ENCODE measurements at regions not wholly inside any gene's neighbourhood (a gene's known extent, or its start where the extent isn't known, plus 50 kb on each side); places are given as distances from the start of the nearest gene placed in this dataset.
A peak's percentile ranks its signal among the peaks of the same experiment; 100 is the strongest.

GRCh38 chr3:87053553-87053952, 62.6 kb upstream of the VGLL3 start:
- TF ChIP-seq, protein P1, sequence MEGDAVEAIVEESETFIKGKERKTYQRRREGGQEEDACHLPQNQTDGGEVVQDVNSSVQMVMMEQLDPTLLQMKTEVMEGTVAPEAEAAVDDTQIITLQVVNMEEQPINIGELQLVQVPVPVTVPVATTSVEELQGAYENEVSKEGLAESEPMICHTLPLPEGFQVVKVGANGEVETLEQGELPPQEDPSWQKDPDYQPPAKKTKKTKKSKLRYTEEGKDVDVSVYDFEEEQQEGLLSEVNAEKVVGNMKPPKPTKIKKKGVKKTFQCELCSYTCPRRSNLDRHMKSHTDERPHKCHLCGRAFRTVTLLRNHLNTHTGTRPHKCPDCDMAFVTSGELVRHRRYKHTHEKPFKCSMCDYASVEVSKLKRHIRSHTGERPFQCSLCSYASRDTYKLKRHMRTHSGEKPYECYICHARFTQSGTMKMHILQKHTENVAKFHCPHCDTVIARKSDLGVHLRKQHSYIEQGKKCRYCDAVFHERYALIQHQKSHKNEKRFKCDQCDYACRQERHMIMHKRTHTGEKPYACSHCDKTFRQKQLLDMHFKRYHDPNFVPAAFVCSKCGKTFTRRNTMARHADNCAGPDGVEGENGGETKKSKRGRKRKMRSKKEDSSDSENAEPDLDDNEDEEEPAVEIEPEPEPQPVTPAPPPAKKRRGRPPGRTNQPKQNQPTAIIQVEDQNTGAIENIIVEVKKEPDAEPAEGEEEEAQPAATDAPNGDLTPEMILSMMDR (IDR thresholded peaks at IDR 0.05): no peak

DNA sequence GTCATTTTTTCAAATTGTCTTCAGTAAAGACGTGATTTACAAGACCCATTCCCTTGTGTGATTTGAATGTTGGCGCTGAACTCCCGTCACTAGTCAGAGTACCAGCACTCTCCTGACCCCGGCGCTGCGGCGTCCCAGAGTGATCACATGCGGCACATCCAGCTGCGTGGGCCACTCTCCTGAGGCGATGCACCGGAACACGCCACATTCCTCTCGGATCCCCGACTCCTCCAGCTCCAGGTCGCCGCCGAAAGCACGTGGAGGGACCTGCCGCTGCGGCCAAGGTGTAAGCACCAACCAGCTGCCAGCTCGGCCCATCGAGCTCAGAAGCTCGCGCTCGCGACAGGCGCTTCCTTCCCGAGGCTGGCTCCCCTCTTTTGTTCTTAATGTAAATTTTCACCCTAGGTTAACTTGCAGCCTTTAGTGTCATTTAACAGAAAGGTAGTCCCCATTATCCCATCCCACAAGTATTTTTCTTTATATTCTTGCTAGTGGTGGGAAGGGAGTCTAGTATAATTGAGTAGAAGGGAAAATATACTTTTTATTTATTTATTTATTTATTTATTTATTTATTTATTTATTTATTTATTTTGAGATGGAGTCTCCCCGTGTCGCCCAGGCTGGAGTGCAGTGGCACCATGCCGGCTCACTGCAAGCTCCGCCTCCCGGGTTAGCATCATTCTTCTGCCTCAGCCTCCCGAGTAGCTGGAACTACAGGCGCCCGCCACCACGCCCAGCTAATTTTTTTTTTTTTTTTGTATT, 61.7 kb upstream of the VGLL3 start:
- TF ChIP-seq, protein P1 (IDR thresholded peaks at IDR 0.05): no peak

DNA sequence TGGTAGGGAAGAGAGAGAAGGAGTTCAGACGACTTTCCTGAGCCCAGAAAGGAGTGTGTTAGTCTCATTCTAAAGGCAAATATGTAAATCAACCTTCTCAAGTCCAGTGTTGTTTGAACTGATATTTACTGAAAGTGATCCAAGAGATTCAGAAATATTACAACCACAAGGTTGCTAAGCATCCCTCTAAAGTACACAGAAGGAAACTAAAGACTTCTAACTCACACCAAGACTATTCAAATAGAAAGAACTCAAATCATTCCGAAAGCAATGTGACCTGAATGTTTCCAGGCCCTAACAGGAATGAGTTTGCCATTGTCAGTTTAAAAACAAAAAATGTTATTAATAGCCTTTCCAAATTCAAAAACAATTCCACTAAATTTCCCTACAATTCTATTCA, 56.9 kb upstream of the VGLL3 start:
- TF ChIP-seq, protein P1 (IDR thresholded peaks at IDR 0.05): no peak

GRCh38 chr3:87046241-87046640, 55.3 kb upstream of the VGLL3 start:
- TF ChIP-seq, protein P1 (IDR thresholded peaks at IDR 0.05): no peak

DNA sequence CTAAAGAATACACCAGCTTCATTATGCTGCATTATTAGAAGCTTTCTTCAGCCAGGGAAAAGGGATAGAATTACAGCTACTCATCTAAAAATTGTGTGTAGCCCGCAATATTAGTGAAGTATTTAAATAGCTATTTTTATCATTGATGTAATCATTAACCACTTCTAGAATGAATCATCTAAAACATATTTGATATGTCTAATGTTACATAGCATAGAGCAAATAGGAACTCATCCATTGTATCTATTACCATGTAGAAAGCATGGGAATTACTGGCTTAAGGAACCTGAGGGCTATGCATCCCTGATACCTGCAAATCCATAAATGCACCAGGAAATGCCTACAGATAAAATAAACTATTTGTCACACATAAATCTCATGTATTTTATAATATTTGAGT, 54.5 kb upstream of the VGLL3 start:
- TF ChIP-seq, protein P1 (IDR thresholded peaks at IDR 0.05): no peak

DNA sequence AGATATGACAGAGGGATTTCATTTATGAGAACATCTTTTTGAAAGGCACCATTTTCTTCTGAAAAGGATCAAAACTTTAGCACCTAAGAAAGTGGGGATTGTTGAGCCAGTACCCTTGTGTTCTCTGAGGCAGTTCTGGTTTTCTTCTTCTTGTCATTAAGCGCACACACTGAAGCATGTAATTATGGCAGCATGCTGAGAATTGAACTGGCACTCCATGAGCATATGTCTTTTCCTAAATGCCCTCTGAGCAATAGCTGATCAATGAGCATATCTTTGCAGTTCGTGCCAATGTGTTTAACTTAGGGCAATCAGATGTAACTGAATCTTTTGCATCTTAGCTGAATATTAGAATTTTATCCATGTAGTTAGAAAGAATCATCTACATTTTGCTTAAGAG, 53.9 kb upstream of the VGLL3 start:
- TF ChIP-seq, protein P1 (IDR thresholded peaks at IDR 0.05): no peak

- TF ChIP-seq, protein P1 (IDR thresholded peaks at IDR 0.05): no peak
These were observed 53.5 kb upstream of the VGLL3 start for GRCh38 chr3:87044409-87044808.

GRCh38 chr3:87041191-87041590, 50.2 kb upstream of the VGLL3 start:
- TF ChIP-seq, protein P1 (IDR thresholded peaks at IDR 0.05): peak; percentile 54; the same call in 1 of the 2 replicates
